ENCODE measurements at regions not wholly inside any gene's neighbourhood (a gene's known extent, or its start where the extent isn't known, plus 50 kb on each side); places are given as distances from the start of the nearest gene placed in this dataset.

DNA sequence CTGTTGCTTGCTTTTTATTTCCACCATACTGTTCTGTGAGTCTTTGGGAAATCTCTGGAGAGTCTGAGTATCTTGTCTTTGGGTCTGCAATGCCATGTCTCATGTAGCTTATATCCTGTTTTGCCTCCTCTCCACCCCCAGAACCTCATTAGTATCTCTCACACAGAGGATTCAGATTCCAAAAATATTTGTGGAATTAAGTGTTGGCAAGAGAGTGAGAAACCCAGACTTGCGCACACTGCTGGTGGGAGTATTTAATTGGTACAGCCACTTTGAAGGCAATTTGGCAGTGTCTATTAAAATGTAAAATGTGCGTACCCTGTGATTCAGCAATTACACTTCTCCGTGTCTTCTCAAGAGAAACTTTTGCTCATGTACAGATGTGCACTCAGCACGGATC, 68.6 kb downstream of the ZNF621 start:
- no peak for DNase-seq (ENCODE audit: low read depth, low spot score)

- no peak for DNase-seq (ENCODE audit: low read depth, low spot score)
Observed at GRCh38 chr3:40597441-40597840, 72.7 kb downstream of the ZNF621 start.

- no peak for DNase-seq (ENCODE audit: low read depth, low spot score)
Observed at GRCh38 chr3:40598338-40598737, 73.6 kb downstream of the ZNF621 start.

- no peak for DNase-seq (ENCODE audit: low read depth, low spot score)
Observed at GRCh38 chr3:40598962-40599361, 74.2 kb downstream of the ZNF621 start.

DNA sequence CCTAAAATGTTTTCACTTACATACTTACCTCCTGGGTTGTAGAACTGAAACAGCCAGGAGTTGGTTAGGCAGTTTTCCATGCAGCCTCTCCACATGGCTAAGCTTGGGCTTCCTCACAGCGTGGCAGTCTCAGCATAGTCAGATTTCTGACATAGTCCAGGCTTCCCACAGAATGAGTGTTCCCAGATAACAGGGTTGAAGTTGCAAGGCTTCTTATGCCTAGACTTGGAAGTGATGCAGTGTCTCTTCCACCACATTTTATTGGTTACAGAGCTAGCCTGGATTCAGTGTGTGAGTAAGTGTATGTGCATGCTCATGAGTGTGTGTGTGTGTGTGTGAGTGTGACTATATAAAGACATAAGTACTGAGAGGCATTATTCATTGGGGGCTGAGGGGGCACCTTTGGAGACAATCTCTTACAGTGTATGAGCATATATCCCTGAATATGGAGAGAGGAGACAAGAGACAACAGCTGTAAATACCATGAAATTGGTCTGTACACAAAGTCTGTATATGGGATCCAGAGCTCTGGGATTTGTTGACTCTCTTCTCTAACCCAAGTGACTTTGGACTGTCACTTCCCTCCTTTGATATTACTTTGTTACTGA, 78.1 kb downstream of the ZNF621 start:
- DNase-seq (ENCODE audit: low read depth, low spot score), result no peak

GRCh38 chr3:40605960-40606359, 81.2 kb downstream of the ZNF621 start:
- no peak for DNase-seq (ENCODE audit: low read depth, low spot score)

DNA sequence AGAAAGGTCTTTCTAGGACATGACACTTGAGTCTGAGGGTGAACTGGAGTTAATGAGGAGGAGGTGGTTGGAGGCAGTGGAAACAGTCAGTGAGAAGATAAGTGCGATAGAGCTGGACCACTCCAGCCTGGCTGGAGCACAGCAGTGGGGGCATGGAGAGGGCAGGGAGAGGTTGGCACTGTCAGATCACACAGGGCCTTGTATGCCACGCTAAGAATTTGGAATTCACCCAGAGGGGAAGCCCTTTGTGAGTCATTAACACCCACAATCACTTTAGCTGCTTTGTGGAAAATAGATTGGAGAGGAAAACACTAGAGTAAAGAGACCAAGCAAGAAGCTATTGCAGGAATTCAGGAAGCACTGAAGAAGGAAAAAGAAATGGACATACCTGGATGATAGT, 83.3 kb downstream of the ZNF621 start:
- DNase-seq (ENCODE audit: low read depth, low spot score), result no peak

- DNase-seq (ENCODE audit: low read depth, low spot score), result no peak
Observed at GRCh38 chr3:40613306-40613705, 88.5 kb downstream of the ZNF621 start.

DNA sequence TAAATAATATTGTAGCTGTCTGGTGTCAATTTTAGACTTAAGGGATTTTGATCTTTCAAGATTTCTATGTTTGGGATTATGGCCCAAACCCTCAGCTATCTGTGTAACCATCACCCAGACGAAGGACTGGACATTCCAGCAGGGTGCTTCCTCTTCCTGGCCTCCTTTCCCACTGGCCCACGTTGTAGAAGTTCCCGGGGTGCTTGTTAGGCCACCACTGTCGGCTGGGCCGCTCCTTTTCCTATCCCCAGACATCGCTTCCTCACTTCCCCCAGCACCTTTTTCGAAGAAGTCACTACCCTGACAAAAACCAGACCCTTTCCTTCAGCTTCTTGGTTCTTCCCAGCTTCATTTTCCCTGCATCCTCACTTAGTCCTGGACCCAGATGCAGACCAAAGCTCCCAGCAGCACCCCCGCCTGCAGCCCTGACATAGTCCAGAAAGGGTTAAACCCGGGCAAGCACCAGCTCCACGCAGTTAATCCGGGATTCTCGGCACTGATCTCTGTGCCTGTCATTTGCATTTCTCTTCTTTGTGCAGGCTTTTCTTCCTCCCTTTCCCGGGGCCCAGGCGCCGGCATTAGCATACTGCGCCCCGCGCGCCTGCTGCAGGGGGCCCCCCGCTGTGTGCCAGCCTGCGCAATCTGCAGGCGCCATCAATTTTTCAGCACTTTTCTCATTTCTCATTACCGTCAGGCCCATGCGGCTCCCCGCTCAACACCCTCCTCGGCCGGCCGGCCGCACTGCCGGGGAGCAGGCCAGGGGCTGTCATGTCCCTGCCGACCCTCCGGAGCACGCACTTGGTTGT, 90.6 kb downstream of the ZNF621 start:
- DNase-seq (ENCODE audit: low read depth, low spot score), result no peak

DNA sequence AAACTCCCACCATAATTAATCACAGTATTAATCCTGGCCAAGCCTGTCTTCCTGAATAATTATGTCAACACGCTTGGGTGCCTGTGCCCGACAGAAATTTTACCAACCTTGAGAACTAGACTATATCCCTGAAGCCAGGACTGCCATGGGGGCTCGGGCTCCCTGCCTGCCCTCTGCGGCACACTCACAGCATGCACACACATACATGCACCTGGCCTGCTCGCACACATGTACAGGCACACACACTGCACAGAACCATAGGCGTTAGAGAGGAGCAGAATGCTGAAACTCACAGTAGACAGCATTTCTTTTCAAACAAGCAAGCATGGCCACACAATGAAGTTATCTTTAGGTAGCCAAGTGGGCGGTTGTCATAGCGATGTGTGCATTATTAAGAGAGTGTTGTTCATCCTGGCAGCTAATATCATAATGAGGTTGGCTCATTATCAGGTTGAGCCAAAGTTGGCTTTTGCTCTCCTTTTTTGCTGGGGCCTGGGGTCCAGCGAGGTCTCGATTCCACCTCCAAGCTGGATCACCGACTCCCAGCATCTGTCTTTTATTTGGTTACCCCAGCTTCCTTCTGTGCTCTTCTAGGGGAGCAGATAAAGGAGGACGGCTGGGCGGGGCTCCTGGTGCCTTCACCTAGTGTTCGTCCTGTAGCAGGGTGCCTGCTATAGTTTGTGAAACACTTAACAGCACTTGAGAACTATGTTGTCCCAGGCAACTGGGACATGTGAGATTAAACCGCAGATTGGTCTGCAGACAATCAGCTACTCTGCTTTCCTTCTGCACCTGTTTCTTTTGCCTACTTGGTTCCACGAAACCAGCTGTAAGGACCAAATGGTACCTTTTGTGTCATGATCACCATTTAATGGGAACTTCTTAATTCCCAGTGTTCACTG, 91.4 kb downstream of the ZNF621 start:
- no peak for DNase-seq (ENCODE audit: low read depth, low spot score)

DNA sequence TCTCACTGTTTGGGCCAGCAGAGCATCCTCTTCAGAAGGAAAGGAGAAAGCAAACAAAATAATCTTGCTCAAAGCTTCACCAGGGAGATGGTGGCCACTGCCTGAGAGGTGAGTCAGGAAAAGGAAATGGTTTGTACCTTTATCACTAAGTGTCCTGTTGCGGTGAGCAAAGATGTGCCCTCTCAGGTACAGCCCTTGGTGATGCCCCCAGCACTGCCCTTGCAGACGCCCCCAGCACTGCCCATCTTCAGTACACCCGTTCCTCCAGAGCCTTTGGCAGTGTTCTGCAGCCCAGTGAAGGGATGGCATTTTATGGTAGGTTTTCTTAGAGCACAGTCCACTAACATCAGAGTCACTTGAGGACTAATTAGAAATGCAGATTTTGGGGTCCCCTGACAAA, 92.3 kb downstream of the ZNF621 start:
- DNase-seq (ENCODE audit: low read depth, low spot score), result no peak

DNA sequence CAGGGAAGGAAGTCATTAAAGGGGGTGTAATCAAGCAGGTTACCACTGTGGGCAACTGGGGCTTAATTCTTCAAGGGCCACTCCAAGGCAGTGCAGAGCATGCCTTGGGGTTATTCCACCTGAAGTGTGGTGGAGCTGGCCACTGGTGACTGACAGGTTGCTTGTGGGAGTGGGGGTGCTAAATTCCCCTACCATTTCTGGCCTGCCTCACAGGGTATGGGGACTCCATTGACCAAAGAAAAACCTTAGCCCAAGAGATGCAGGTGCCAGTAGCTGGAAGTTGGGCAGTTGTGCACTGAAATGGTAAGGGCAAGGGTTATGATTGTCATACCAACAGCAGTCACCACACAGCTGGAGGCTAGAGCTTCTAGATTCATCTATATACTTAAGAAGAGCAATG, 93.4 kb downstream of the ZNF621 start:
- DNase-seq (ENCODE audit: low read depth, low spot score), result no peak

GRCh38 chr3:40620151-40620550, 95.4 kb downstream of the ZNF621 start:
- DNase-seq (ENCODE audit: low read depth, low spot score), result no peak

DNA sequence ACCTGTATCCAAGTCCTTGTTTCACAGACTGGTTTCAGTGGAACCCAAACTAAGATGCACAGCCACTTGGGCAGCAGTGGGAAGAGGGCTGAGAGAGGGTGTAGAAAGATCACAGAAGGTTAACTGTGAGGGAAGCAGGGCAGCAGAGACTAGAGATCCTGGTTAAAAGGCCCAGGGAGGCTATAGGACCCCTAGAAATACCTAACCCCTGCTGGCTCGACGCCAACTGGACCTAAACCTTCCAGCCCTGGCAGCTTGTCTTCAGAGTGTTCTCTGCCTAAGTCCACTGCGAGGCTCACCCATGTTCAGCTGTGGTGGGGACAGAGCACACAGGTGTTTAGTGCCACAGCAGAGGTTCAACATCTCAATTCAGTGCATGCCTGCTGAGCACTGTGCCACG, 96.5 kb downstream of the ZNF621 start:
- no peak for DNase-seq (ENCODE audit: low read depth, low spot score)

GRCh38 chr3:40623567-40623966, 98.8 kb downstream of the ZNF621 start:
- no peak for DNase-seq (ENCODE audit: low read depth, low spot score)

- no peak for DNase-seq (ENCODE audit: low read depth, low spot score)
Observed at GRCh38 chr3:40624189-40624769, 99.5 kb downstream of the ZNF621 start.

- no peak for DNase-seq (ENCODE audit: low read depth, low spot score)
Observed at GRCh38 chr3:40627095-40627494, 102.3 kb downstream of the ZNF621 start.

- DNase-seq (ENCODE audit: low read depth, low spot score), result no peak
Observed at GRCh38 chr3:40628984-40629383, 104.2 kb downstream of the ZNF621 start.

DNA sequence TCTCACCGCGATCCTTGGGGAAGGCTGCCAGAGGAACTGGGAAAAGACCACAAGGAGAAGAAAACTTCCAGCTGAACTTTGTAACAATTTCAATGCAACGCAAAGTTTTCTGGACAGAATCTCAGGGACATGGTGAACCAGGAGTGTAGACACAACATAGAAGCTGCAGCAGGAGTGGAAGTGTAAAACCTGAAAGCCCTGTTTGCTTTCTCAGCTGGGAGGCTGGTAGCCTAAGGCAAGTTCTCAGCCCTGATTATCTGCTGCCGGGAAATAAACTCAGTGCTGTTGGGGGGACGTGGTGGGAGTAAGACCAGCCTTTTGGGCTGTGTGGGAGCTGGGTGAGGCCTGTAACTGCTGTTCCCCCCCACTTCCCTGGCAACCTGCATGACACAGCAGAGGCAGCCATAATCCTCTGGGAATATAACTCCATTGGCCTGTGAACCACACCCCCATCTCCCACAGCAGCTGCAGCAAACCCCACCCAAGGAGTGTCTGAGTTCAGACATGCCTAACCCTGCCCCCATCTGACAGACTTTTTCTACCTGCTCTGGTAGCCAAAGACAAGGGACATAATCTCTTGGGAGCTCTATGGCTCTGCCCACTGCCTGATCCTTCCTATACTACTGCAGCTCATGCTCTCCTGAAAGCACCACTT, 106.7 kb downstream of the ZNF621 start:
- DNase-seq (ENCODE audit: low read depth, low spot score), result no peak

GRCh38 chr3:40637906-40638305, 113.1 kb downstream of the ZNF621 start:
- DNase-seq (ENCODE audit: low read depth, low spot score), result no peak

- DNase-seq (ENCODE audit: low read depth, low spot score), result no peak
Observed at GRCh38 chr3:40639006-40639405, 114.2 kb downstream of the ZNF621 start.

- DNase-seq (ENCODE audit: low read depth, low spot score), result no peak
Observed at GRCh38 chr3:40642812-40643211, 118.1 kb downstream of the ZNF621 start.

All from activated CD4-positive, CD25-positive, alpha-beta regulatory T cell treated with anti-CD3 and anti-CD28 coated beads, Interleukin-2, amount 50 U/mL, for 16 hours (primary cell).